WTC11 (cell line): ENCODE measurements at regions not wholly inside any gene's neighbourhood (a gene's known extent, or its start where the extent isn't known, plus 50 kb on each side); places are given as distances from the start of the nearest gene placed in this dataset.

Experiments used
- ATAC-seq: fragments of 200-7000 bp; cut with Tn5 transposase; 2 replicates; pipeline ENCODE4 v1.10.0; 2021; ENCODE audit warnings: mild to moderate bottlenecking, moderate library complexity
- CTCF ChIA-PET: fragments of 300-600 bp; sonication (Branson Sonifier 250); formaldehyde crosslinking; loops from one replicate; lab custom pipeline; 2021; ENCODE audit warnings: antibody characterized with exemption; lab: Charles Lee
- POLR2A ChIA-PET: fragments of 350-600 bp; sonication (Branson Sonifier 250); formaldehyde crosslinking; loops from one replicate; lab custom pipeline; 2021; ENCODE audit warnings: antibody characterized with exemption; lab: Charles Lee
- DNase-seq: peaks from one replicate; pipeline ENCODE4 v3.0.0; 2021; ENCODE audit warnings: low spot score
- H3K27ac Mint-ChIP-seq: 2 replicates; pipeline ENCODE4 v1.8.0; 2021; ENCODE audit warnings: mixed read lengths
- H3K27me3 Mint-ChIP-seq: 2 replicates; pipeline ENCODE4 v1.8.0; 2021; ENCODE audit warnings: low read depth, mild to moderate bottlenecking, moderate library complexity, mixed read lengths
- H3K36me3 Mint-ChIP-seq: 2 replicates; pipeline ENCODE4 v1.8.0; 2021; ENCODE audit warnings: mixed read lengths
- H3K4me1 Mint-ChIP-seq: 2 replicates; pipeline ENCODE4 v1.8.0; 2022; ENCODE audit warnings: mixed read lengths
- H3K4me3 Mint-ChIP-seq: 2 replicates; pipeline ENCODE4 v1.8.0; 2021; ENCODE audit warnings: mild to moderate bottlenecking, moderate library complexity, mixed read lengths
- H3K9me3 Mint-ChIP-seq: 2 replicates; pipeline ENCODE4 v1.8.0; 2021; ENCODE audit warnings: mixed read lengths
- ARID4B ChIP-seq: sonication (generic); formaldehyde crosslinking; IDR thresholded peaks from 2 replicates; pipeline ENCODE4 v1.8.0; 2023; ENCODE audit warnings: missing genetic modification reagents, mild to moderate bottlenecking, borderline replicate concordance
- CTCF ChIP-seq: fragments of 200-600 bp; IDR thresholded peaks from 2 replicates; pipeline ENCODE4 v1.8.0; 2022; ENCODE audit warnings: antibody characterized with exemption
- EMX1 ChIP-seq: fragments of 250-450 bp; sonication (Bioruptor Pico); IDR thresholded peaks from 2 replicates; pipeline ENCODE4 v1.8.0; 2021; ENCODE audit warnings: mild to moderate bottlenecking
- GRHL2 ChIP-seq: fragments of 250-450 bp; sonication (Bioruptor Pico); IDR thresholded peaks from 2 replicates; pipeline ENCODE4 v1.8.0; 2022; ENCODE audit warnings: mild to moderate bottlenecking, moderate library complexity; ENCODE audit not compliant: insufficient replicate concordance, severe bottlenecking
- HMGA2 ChIP-seq: fragments of 250-450 bp; sonication (Bioruptor Pico); IDR thresholded peaks from 2 replicates; pipeline ENCODE4 v1.4.0; 2021; ENCODE audit warnings: mild to moderate bottlenecking, moderate library complexity
- HMGXB4 ChIP-seq: sonication (generic); formaldehyde crosslinking; IDR thresholded peaks from 2 replicates; pipeline ENCODE4 v1.8.1; 2023; ENCODE audit warnings: mild to moderate bottlenecking, moderate library complexity, missing genetic modification reagents
- MXD4 ChIP-seq: fragments of 250-450 bp; sonication (Bioruptor Pico); IDR thresholded peaks from 2 replicates; pipeline ENCODE4 v1.8.0; 2021; ENCODE audit warnings: mild to moderate bottlenecking, moderate library complexity, borderline replicate concordance
- NR2C2 ChIP-seq: sonication (generic); formaldehyde crosslinking; IDR thresholded peaks from 2 replicates; pipeline ENCODE4 v1.8.0; 2022; ENCODE audit warnings: mild to moderate bottlenecking, missing genetic modification reagents
- PRDM15 ChIP-seq: sonication (generic); formaldehyde crosslinking; IDR thresholded peaks from 2 replicates; pipeline ENCODE4 v1.8.0; 2022; ENCODE audit warnings: missing genetic modification reagents
- RELA ChIP-seq: sonication (generic); formaldehyde crosslinking; IDR thresholded peaks from 2 replicates; pipeline ENCODE4 v1.8.1; 2022; ENCODE audit warnings: missing genetic modification reagents, mild to moderate bottlenecking, borderline replicate concordance
- TEAD4 ChIP-seq: sonication (generic); formaldehyde crosslinking; IDR thresholded peaks from 2 replicates; pipeline ENCODE4 v1.8.0; 2022; ENCODE audit warnings: mild to moderate bottlenecking, missing genetic modification reagents
- ZMAT4 ChIP-seq: fragments of 250-450 bp; sonication (Bioruptor Pico); IDR thresholded peaks from 2 replicates; pipeline ENCODE4 v1.9.0; 2021; ENCODE audit warnings: mild to moderate bottlenecking
- ZNF219 ChIP-seq: sonication (generic); formaldehyde crosslinking; IDR thresholded peaks from 2 replicates; pipeline ENCODE4 v1.8.0; 2023; ENCODE audit warnings: missing genetic modification reagents, mild to moderate bottlenecking, borderline replicate concordance
- ZNF416 ChIP-seq: fragments of 250-450 bp; sonication (Bioruptor Pico); IDR thresholded peaks from 2 replicates; pipeline ENCODE4 v1.9.0; 2021; ENCODE audit warnings: mild to moderate bottlenecking, inconsistent platforms
- ZNF671 ChIP-seq: fragments of 250-450 bp; sonication (Bioruptor Pico); IDR thresholded peaks from 2 replicates; pipeline ENCODE4 v1.8.0; 2021; ENCODE audit warnings: mild to moderate bottlenecking
- TF ChIP-seq, protein P1 (sequence below): sonication (generic); formaldehyde crosslinking; IDR thresholded peaks from 2 replicates; pipeline ENCODE4 v1.8.1; 2022; ENCODE audit warnings: missing genetic modification reagents, borderline replicate concordance
- TF ChIP-seq, protein P2 (sequence below): sonication (generic); formaldehyde crosslinking; IDR thresholded peaks from 2 replicates; pipeline ENCODE4 v1.8.1; 2023; ENCODE audit warnings: mild to moderate bottlenecking, missing genetic modification reagents, borderline replicate concordance
- TF ChIP-seq, protein P3 (sequence below): sonication (generic); formaldehyde crosslinking; IDR thresholded peaks from 2 replicates; pipeline ENCODE4 v1.8.1; 2023; ENCODE audit warnings: mild to moderate bottlenecking, missing genetic modification reagents, moderate library complexity

DNA sequence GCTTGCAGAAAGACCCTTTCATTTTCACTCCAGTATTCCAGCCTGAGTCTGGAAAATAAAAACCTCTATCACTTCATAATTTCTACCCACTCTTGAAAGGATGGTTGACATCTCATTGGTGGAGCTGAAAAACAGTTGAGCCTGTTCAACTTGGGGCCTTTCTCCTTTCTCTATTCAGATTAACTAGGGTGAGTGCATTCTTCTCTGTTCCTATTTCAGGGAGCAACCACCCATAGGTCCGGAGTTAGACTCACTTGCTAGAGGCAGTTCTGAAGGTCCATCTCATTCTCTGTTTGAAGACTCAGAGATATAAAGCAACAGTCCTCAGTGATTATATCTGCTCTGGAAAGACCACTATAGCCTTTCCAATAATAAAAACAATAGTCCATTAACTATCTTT, 167.9 kb upstream of the SPOPL start (continued):
- TF ChIP-seq CTCF (no peak), PRDM15 (CRISPR knock-in tag) (no peak), EMX1 (CRISPR knock-in tag) (no peak), MXD4 (CRISPR knock-in tag) (no peak)
- TF ChIP-seq, protein P1, sequence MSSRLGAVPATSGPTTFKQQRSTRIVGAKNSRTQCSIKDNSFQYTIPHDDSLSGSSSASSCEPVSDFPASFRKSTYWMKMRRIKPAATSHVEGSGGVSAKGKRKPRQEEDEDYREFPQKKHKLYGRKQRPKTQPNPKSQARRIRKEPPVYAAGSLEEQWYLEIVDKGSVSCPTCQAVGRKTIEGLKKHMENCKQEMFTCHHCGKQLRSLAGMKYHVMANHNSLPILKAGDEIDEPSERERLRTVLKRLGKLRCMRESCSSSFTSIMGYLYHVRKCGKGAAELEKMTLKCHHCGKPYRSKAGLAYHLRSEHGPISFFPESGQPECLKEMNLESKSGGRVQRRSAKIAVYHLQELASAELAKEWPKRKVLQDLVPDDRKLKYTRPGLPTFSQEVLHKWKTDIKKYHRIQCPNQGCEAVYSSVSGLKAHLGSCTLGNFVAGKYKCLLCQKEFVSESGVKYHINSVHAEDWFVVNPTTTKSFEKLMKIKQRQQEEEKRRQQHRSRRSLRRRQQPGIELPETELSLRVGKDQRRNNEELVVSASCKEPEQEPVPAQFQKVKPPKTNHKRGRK (CRISPR knock-in tag): no peak

DNA sequence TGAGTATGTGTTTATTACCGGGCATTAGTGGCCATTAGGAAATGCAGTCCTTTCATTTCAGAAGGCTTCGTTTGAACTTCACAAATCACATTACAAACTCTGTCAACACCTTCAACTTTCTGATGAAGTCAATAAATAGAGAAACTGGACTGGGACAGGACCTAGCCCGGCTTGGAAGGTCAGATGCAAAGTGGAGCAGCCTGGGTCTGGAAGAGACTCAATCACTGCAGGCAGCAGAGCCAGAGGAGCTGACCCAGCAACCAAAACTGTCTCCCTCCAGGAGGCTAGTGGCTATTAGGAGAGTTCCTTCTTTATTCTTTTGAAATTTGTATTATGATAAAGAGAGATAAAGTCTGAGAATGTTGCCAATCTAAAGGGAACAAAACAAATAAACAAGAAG, 167.2 kb upstream of the SPOPL start:
- H3K9me3 Mint-ChIP-seq: no peaks in the 10 kb centered on the region
- DNase-seq (no peak), ATAC-seq (no peak)
- no peak overlapping the region for H3K27ac Mint-ChIP-seq
- no peaks in the 10 kb centered on the region for H3K27me3 Mint-ChIP-seq
- no peaks in the 10 kb centered on the region for H3K36me3 Mint-ChIP-seq
- POLR2A ChIA-PET: no interaction called here
- no peaks in the 10 kb centered on the region for H3K4me1 Mint-ChIP-seq
- CTCF ChIA-PET: no interaction called here
- H3K4me3 Mint-ChIP-seq: no peak overlapping the region
- no peak for TF ChIP-seq HMGXB4 (CRISPR knock-in tag)
- TF ChIP-seq ZNF671 (CRISPR knock-in tag): no peak
- TF ChIP-seq, protein P2, sequence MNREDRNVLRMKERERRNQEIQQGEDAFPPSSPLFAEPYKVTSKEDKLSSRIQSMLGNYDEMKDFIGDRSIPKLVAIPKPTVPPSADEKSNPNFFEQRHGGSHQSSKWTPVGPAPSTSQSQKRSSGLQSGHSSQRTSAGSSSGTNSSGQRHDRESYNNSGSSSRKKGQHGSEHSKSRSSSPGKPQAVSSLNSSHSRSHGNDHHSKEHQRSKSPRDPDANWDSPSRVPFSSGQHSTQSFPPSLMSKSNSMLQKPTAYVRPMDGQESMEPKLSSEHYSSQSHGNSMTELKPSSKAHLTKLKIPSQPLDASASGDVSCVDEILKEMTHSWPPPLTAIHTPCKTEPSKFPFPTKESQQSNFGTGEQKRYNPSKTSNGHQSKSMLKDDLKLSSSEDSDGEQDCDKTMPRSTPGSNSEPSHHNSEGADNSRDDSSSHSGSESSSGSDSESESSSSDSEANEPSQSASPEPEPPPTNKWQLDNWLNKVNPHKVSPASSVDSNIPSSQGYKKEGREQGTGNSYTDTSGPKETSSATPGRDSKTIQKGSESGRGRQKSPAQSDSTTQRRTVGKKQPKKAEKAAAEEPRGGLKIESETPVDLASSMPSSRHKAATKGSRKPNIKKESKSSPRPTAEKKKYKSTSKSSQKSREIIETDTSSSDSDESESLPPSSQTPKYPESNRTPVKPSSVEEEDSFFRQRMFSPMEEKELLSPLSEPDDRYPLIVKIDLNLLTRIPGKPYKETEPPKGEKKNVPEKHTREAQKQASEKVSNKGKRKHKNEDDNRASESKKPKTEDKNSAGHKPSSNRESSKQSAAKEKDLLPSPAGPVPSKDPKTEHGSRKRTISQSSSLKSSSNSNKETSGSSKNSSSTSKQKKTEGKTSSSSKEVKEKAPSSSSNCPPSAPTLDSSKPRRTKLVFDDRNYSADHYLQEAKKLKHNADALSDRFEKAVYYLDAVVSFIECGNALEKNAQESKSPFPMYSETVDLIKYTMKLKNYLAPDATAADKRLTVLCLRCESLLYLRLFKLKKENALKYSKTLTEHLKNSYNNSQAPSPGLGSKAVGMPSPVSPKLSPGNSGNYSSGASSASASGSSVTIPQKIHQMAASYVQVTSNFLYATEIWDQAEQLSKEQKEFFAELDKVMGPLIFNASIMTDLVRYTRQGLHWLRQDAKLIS: no peak
- TF ChIP-seq ZNF219 (CRISPR knock-in tag): no peak
- TF ChIP-seq TEAD4: no peak
- no peak for TF ChIP-seq ZMAT4
- no peak for TF ChIP-seq NR2C2 (CRISPR knock-in tag)
- TF ChIP-seq RELA (CRISPR knock-in tag): no peak
- TF ChIP-seq ARID4B (CRISPR knock-in tag): no peak
- TF ChIP-seq GRHL2 (CRISPR knock-in tag): no peak
- TF ChIP-seq HMGA2 (CRISPR knock-in tag): no peak
- TF ChIP-seq, protein P3, sequence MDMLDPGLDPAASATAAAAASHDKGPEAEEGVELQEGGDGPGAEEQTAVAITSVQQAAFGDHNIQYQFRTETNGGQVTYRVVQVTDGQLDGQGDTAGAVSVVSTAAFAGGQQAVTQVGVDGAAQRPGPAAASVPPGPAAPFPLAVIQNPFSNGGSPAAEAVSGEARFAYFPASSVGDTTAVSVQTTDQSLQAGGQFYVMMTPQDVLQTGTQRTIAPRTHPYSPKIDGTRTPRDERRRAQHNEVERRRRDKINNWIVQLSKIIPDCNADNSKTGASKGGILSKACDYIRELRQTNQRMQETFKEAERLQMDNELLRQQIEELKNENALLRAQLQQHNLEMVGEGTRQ (CRISPR knock-in tag): no peak
- TF ChIP-seq ZNF416 (CRISPR knock-in tag): no peak
